NCI-H1105 treated with DMSO at 0.1 percent for 48 hours (cell line): ENCODE measurements at regions not wholly inside any gene's neighbourhood (a gene's known extent, or its start where the extent isn't known, plus 50 kb on each side); places are given as distances from the start of the nearest gene placed in this dataset.

Experiments used
- DNase-seq: peaks from one replicate; lab custom pipeline; 2025; lab: John Stamatoyannopoulos, UW

GRCh38 chr1:69513601-69514000, 54.1 kb upstream of the LRRC7 start:
- DNase-seq = no peak
